ENCODE measurements at regions not wholly inside any gene's neighbourhood (a gene's known extent, or its start where the extent isn't known, plus 50 kb on each side); places are given as distances from the start of the nearest gene placed in this dataset.

DNA sequence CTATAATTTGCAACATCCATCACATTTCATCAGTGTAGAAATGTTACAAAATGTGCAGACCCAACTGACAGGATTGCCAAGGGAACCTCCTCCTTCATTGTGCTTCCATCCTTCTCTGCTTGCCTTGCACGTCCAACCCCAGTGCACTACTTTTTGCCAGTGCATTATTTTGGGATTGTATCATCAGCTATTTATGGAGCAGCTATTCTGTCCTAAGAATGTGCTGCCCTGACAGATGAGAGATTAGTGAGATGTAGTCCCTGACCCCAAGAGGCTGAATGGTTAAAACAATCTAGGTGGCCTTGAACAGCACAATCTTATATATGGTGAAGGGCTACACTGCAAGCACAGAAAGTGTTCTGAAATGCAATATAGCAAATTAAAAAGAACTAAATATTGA lies 935.8 kb downstream of the IGSF11 start:
- intact Hi-C loops (cut with DNase I; ENCODE audit: low total_unique reads), result no loop called here
- Histone ChIP-seq H3K4me1 (no peaks in the 10 kb centered on the region), H3K36me3 (no peaks in the 10 kb centered on the region), H3K9me3 (no peaks in the 10 kb centered on the region), H3K27me3 (no peaks in the 10 kb centered on the region), H3K4me3 (no peak overlapping the region), H3K27ac (no peak overlapping the region)
- in situ Hi-C loops (cut with MboI; ENCODE audit: low pct_ligation_motif_present in 1 of 4, low pct_unique_long_range_greater_than_20kb in 1 of 4, low sequenced_read_pairs in 3 of 4), result no loop called here
- TF ChIP-seq, protein P1, sequence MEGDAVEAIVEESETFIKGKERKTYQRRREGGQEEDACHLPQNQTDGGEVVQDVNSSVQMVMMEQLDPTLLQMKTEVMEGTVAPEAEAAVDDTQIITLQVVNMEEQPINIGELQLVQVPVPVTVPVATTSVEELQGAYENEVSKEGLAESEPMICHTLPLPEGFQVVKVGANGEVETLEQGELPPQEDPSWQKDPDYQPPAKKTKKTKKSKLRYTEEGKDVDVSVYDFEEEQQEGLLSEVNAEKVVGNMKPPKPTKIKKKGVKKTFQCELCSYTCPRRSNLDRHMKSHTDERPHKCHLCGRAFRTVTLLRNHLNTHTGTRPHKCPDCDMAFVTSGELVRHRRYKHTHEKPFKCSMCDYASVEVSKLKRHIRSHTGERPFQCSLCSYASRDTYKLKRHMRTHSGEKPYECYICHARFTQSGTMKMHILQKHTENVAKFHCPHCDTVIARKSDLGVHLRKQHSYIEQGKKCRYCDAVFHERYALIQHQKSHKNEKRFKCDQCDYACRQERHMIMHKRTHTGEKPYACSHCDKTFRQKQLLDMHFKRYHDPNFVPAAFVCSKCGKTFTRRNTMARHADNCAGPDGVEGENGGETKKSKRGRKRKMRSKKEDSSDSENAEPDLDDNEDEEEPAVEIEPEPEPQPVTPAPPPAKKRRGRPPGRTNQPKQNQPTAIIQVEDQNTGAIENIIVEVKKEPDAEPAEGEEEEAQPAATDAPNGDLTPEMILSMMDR (IDR thresholded peaks at IDR 0.05), result no peak
- TF ChIP-seq EP300 (IDR thresholded peaks at IDR 0.05; ENCODE audit: low read depth) (no peak), POLR2AphosphoS5 (IDR thresholded peaks at IDR 0.05) (no peak), POLR2A (IDR thresholded peaks at IDR 0.05) (no peak)
- WGBS, 2 donors (ENCODE audit: low coverage in 1 of 2), result 13 to 26% methylated on average over 1 of the region's 1 CpG
- DNase-seq, result no peak

DNA sequence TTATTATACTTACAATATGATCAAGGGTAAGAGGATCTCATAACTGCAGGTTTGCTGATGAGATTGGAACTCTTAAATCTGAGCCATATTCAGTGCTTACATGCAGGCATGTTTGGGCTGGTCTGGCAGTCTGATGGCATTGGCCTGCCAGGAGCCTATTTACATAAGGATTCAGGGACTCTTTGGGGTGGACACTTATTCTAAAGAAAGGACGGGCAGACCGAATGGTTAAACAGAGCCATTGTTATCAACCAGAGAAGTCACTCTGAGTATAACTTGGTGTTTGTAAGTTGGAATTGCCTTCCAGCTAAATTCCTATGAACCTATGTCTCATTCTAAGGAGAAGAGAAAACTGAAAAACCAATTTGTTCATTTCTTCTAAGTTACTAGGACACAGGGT lies 932.8 kb downstream of the IGSF11 start:
- H3K27ac ChIP-seq, result no peak overlapping the region
- no peak overlapping the region for H3K4me3 ChIP-seq
- no peaks in the 10 kb centered on the region for H3K9me3 ChIP-seq
- H3K36me3 ChIP-seq, result no peaks in the 10 kb centered on the region
- WGBS, 2 donors (ENCODE audit: low coverage in 1 of 2), result 52% methylated on average over 2 of the region's 2 CpGs; no CpG with 5 or more reads in 1 of the 2 donors
- DNase-seq, result no peak
- in situ Hi-C loops (cut with MboI; ENCODE audit: low pct_ligation_motif_present in 1 of 4, low pct_unique_long_range_greater_than_20kb in 1 of 4, low sequenced_read_pairs in 3 of 4), result no loop called here
- H3K27me3 ChIP-seq, result no peaks in the 10 kb centered on the region
- intact Hi-C loops (cut with DNase I; ENCODE audit: low total_unique reads), result no loop called here
- TF ChIP-seq POLR2AphosphoS5 (IDR thresholded peaks at IDR 0.05) (no peak), POLR2A (IDR thresholded peaks at IDR 0.05) (no peak), EP300 (IDR thresholded peaks at IDR 0.05; ENCODE audit: low read depth) (no peak)
- TF ChIP-seq, protein P1 (IDR thresholded peaks at IDR 0.05), result no peak
- no peaks in the 10 kb centered on the region for H3K4me1 ChIP-seq

DNA sequence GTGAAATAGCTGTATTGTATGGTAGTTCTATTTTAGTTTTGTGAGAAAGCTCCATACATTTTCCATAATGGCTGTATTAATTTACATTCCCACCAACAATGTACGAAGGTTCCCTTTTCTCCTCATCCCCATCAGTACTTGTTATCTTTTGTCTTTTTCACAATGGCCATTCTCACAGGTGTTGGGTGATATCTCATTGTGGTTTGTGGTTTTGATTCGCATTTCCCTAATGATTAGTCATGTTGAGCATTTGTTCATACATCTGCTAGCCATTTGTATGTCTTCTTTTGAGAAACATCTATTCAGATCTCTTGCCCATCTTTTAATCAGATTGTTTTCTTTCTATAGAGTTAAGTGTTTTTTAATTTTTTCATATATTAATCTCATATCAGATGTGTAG lies 931.9 kb downstream of the IGSF11 start:
- in situ Hi-C loops (cut with MboI; ENCODE audit: low pct_ligation_motif_present in 1 of 4, low pct_unique_long_range_greater_than_20kb in 1 of 4, low sequenced_read_pairs in 3 of 4) (no loop called here), intact Hi-C loops (cut with DNase I; ENCODE audit: low total_unique reads) (no loop called here)
- H3K27ac ChIP-seq, result no peak overlapping the region
- H3K9me3 ChIP-seq, result no peaks in the 10 kb centered on the region
- H3K4me3 ChIP-seq, result no peak overlapping the region
- H3K36me3 ChIP-seq, result no peaks in the 10 kb centered on the region
- 78 to 100% methylated on average over 2 of the region's 2 CpGs for WGBS, 2 donors (ENCODE audit: low coverage in 1 of 2)
- no peaks in the 10 kb centered on the region for H3K4me1 ChIP-seq
- H3K27me3 ChIP-seq, result no peaks in the 10 kb centered on the region
- TF ChIP-seq POLR2AphosphoS5 (IDR thresholded peaks at IDR 0.05), result no peak
- no peak for TF ChIP-seq POLR2A (IDR thresholded peaks at IDR 0.05)
- TF ChIP-seq, protein P1 (IDR thresholded peaks at IDR 0.05), result no peak
- TF ChIP-seq EP300 (IDR thresholded peaks at IDR 0.05; ENCODE audit: low read depth), result no peak
- no peak for DNase-seq

DNA sequence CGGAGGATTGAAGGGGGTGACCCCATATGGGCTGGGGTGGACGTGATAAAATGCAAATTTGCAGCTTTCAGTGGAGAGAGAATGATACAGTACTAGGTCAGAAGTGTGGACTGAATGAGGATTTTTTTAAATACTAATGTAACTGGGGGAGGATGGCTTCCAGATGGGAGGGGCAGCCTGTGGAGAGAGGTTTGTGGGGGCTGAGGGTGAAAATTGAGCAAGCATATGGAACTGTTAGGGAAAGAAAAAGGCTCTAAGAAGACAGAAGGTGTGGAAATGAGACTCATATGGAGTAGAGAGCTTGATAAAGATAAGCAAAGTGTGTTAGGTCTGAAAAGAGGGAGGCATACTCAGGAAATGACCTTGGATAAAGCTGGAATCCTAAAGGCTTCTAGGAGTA lies 926.4 kb downstream of the IGSF11 start:
- no peak for DNase-seq
- TF ChIP-seq, protein P1 (IDR thresholded peaks at IDR 0.05), result no peak
- TF ChIP-seq POLR2AphosphoS5 (IDR thresholded peaks at IDR 0.05) (no peak), POLR2A (IDR thresholded peaks at IDR 0.05) (no peak), EP300 (IDR thresholded peaks at IDR 0.05; ENCODE audit: low read depth) (no peak)
- H3K4me3 ChIP-seq, result no peak overlapping the region
- in situ Hi-C loops (cut with MboI; ENCODE audit: low pct_ligation_motif_present in 1 of 4, low pct_unique_long_range_greater_than_20kb in 1 of 4, low sequenced_read_pairs in 3 of 4), result no loop called here
- H3K4me1 ChIP-seq, result no peaks in the 10 kb centered on the region
- intact Hi-C loops (cut with DNase I; ENCODE audit: low total_unique reads), result no loop called here
- H3K27me3 ChIP-seq, result no peaks in the 10 kb centered on the region
- WGBS, 2 donors (ENCODE audit: low coverage in 1 of 2), result 65 to 66% methylated on average over 2 of the region's 2 CpGs
- H3K27ac ChIP-seq, result no peak overlapping the region
- H3K36me3 ChIP-seq, result no peaks in the 10 kb centered on the region
- no peaks in the 10 kb centered on the region for H3K9me3 ChIP-seq

All from transverse colon (tissue), 4 donors.